Esophagus squamous epithelium (tissue), 5 donors: ENCODE measurements at regions not wholly inside any gene's neighbourhood (a gene's known extent, or its start where the extent isn't known, plus 50 kb on each side); places are given as distances from the start of the nearest gene placed in this dataset.

Experiments
- DNase-seq: peaks from one replicate; lab custom pipeline; 2025; lab: John Stamatoyannopoulos, UW
- H3K27ac ChIP-seq, 4 donors: fragments of 200-600 bp; sonication (generic); one replicate each; pipeline ENCODE4 v1.5.1; 2016 to 2019; ENCODE audit warnings: mild to moderate bottlenecking in 1 of 4
- H3K27me3 ChIP-seq, 4 donors: fragments of 200-600 bp; sonication (generic); 1 replicate in 3 of 4; 2 replicates in 1 of 4; pipeline versions ENCODE4 v1.5.1 to v1.6.0; 2017 to 2021; ENCODE audit warnings: antibody characterized with exemption in 1 of 4
- H3K36me3 ChIP-seq, 3 donors: fragments of 200-600 bp; sonication (generic); one replicate each; pipeline ENCODE4 v1.5.1; 2016 to 2019
- H3K4me1 ChIP-seq, 3 donors: fragments of 200-600 bp; sonication (generic); one replicate each; pipeline ENCODE4 v1.5.1; 2017 to 2019
- H3K4me3 ChIP-seq, 4 donors: fragments of 200-600 bp; sonication (generic); 1 replicate in 3 of 4; 2 replicates in 1 of 4; pipeline ENCODE4 v1.5.1; 2016 to 2019; ENCODE audit warnings: mild to moderate bottlenecking in 2 of 4, moderate library complexity in 1 of 4
- H3K9me3 ChIP-seq, 3 donors: fragments of 200-600 bp; sonication (generic); one replicate each; pipeline ENCODE4 v1.5.1; 2016 to 2019
- CTCF ChIP-seq, 6 experiments: fragments of 450-650 bp in 4 of 6; fragments of 200-600 bp in 2 of 6; sonication (generic) in 2 of 6; IDR thresholded peaks; one replicate each; pipeline ENCODE4 v1.5.1; 2016 to 2019; ENCODE audit warnings: antibody characterized with exemption in 6 of 6, mild to moderate bottlenecking in 4 of 6, moderate library complexity in 4 of 6
- POLR2A ChIP-seq, 4 donors: fragments of 450-650 bp; IDR thresholded peaks; one replicate each; pipeline ENCODE4 v1.6.1; 2017; ENCODE audit warnings: antibody characterized with exemption in 4 of 4, mild to moderate bottlenecking in 4 of 4, moderate library complexity in 3 of 4
- WGBS, 2 donors: methylation state at CpG; one replicate each; pipeline ENCODE4 v1.1.5; 2018; 5-methylcytosine and 5-hydroxymethylcytosine counted together
- intact Hi-C: fragments of 100-400 bp; cut with DNase I; formaldehyde crosslinking; loops from one replicate; pipeline ENCODE4 v1.15.0; 2022
- donor health status: DM: yes; HTN: yes; CAD: no.

GRCh38 chr17:6205525-6205924 is 135.3 kb downstream of the WSCD1 start:
- H3K4me1 ChIP-seq, result no peaks in the 10 kb centered on the region
- no peak overlapping the region for H3K4me3 ChIP-seq
- no peaks in the 10 kb centered on the region for H3K9me3 ChIP-seq
- TF ChIP-seq CTCF (IDR thresholded peaks at IDR 0.05), result no peak
- TF ChIP-seq POLR2A (IDR thresholded peaks at IDR 0.05), result no peak
- DNase-seq, result no peak
- no peak overlapping the region for H3K27ac ChIP-seq
- peaks cover 0 to 41% (median 0%) of the 10 kb centered on the region in 4 donors for H3K27me3 ChIP-seq
- H3K36me3 ChIP-seq, result no peaks in the 10 kb centered on the region
- WGBS, 2 donors, result 73 to 80% methylated on average over 6 of the region's 6 CpGs
- intact Hi-C loops, result no loop called here

- Histone ChIP-seq H3K4me3 (no peak overlapping the region), H3K4me1 (no peaks in the 10 kb centered on the region), H3K27ac (no peak overlapping the region), H3K9me3 (no peaks in the 10 kb centered on the region), H3K27me3 (peaks cover 0 to 40% (median 0%) of the 10 kb centered on the region in 4 donors), H3K36me3 (no peaks in the 10 kb centered on the region)
- 39 to 51% methylated on average over 4 of the region's 4 CpGs for WGBS, 2 donors
- no peak for DNase-seq
- TF ChIP-seq POLR2A (IDR thresholded peaks at IDR 0.05) (no peak), CTCF (IDR thresholded peaks at IDR 0.05) (no peak)
- intact Hi-C loops, result no loop called here
These were observed 134.9 kb downstream of the WSCD1 start for GRCh38 chr17:6205033-6205432.

GRCh38 chr17:6204203-6204722 is 134.1 kb downstream of the WSCD1 start:
- TF ChIP-seq CTCF (IDR thresholded peaks at IDR 0.05) (no peak), POLR2A (IDR thresholded peaks at IDR 0.05) (no peak)
- Histone ChIP-seq H3K9me3 (no peaks in the 10 kb centered on the region), H3K4me1 (no peaks in the 10 kb centered on the region), H3K4me3 (no peak overlapping the region), H3K36me3 (no peaks in the 10 kb centered on the region), H3K27me3 (peaks cover 0 to 37% (median 0%) of the 10 kb centered on the region in 4 donors), H3K27ac (no peak overlapping the region)
- no peak for DNase-seq
- 70 to 72% methylated on average over 10 of the region's 10 CpGs for WGBS, 2 donors
- intact Hi-C loops, result no loop called here

- intact Hi-C loops, result no loop called here
- 82 to 88% methylated on average over 4 of the region's 4 CpGs for WGBS, 2 donors
- Histone ChIP-seq H3K4me3 (no peak overlapping the region), H3K27ac (no peak overlapping the region), H3K27me3 (peaks cover 0 to 16% (median 0%) of the 10 kb centered on the region in 4 donors), H3K9me3 (no peaks in the 10 kb centered on the region), H3K4me1 (no peaks in the 10 kb centered on the region), H3K36me3 (no peaks in the 10 kb centered on the region)
- DNase-seq, result no peak
- no peak for TF ChIP-seq CTCF (IDR thresholded peaks at IDR 0.05)
- TF ChIP-seq POLR2A (IDR thresholded peaks at IDR 0.05), result no peak
These were observed 126.2 kb downstream of the WSCD1 start for GRCh38 chr17:6196355-6196754.

- H3K36me3 ChIP-seq, result no peaks in the 10 kb centered on the region
- DNase-seq, result no peak
- H3K27me3 ChIP-seq, result peaks cover 0 to 24% (median 0%) of the 10 kb centered on the region in 4 donors
- no peak overlapping the region for H3K27ac ChIP-seq
- intact Hi-C loops, result no loop called here
- no peak overlapping the region for H3K4me3 ChIP-seq
- 33 to 35% methylated on average over 1 of the region's 1 CpG for WGBS, 2 donors
- TF ChIP-seq CTCF (IDR thresholded peaks at IDR 0.05) (no peak), POLR2A (IDR thresholded peaks at IDR 0.05) (no peak)
- H3K4me1 ChIP-seq, result no peaks in the 10 kb centered on the region
- H3K9me3 ChIP-seq, result no peaks in the 10 kb centered on the region
These were observed 124.9 kb downstream of the WSCD1 start for GRCh38 chr17:6195123-6195522.
